Stomach (tissue), 4 donors: ENCODE measurements at regions not wholly inside any gene's neighbourhood (a gene's known extent, or its start where the extent isn't known, plus 50 kb on each side); places are given as distances from the start of the nearest gene placed in this dataset.

Source experiments
- CTCF ChIP-seq, 7 experiments: fragments of 450-650 bp in 4 of 7; fragments of 200-600 bp in 3 of 7; sonication (generic) in 3 of 7; IDR thresholded peaks; one replicate each; pipeline ENCODE4 v1.5.1; 2016 to 2019; ENCODE audit warnings: antibody characterized with exemption in 7 of 7, control low read depth in 2 of 7, mild to moderate bottlenecking in 1 of 7
- EP300 ChIP-seq: sonication (generic); formaldehyde crosslinking; IDR thresholded peaks from one replicate; pipeline ENCODE4 v1.6.1; 2017; ENCODE audit warnings: antibody characterized with exemption
- POLR2AphosphoS5 ChIP-seq, 3 donors: sonication (generic); formaldehyde crosslinking; IDR thresholded peaks; one replicate each; pipeline ENCODE4 v1.6.1; 2016; ENCODE audit warnings: antibody characterized with exemption in 3 of 3

DNA sequence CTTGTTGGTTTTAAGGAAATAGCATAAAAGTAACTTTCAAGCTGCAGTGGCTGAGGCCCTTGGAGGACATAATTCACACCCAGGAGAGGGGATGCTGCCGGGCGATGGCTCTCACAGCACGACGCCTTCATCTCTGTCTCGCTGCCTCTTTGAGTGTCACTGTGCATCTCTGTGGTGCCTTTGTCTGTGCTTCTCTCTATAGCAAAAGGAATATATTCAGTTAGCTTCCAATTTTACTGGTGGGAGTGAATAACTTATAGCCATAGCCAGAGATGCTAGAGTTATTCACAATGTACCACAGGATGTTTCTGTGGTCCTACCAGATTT is 276.7 kb downstream of the SYK start:
- TF ChIP-seq EP300 (no peak), CTCF (IDR thresholded peaks at IDR 0.05) (no peak), POLR2AphosphoS5 (IDR thresholded peaks at IDR 0.05) (no peak)
